Limb (tissue), 2 donors: ENCODE measurements at regions not wholly inside any gene's neighbourhood (a gene's known extent, or its start where the extent isn't known, plus 50 kb on each side); places are given as distances from the start of the nearest gene placed in this dataset.

Experiments used
- DNase-seq, 2 donors: peaks; one replicate each; pipeline ENCODE4 v3.0.0-alpha.2; 2016; ENCODE audit errors: extremely low spot score in 2 of 2

DNA sequence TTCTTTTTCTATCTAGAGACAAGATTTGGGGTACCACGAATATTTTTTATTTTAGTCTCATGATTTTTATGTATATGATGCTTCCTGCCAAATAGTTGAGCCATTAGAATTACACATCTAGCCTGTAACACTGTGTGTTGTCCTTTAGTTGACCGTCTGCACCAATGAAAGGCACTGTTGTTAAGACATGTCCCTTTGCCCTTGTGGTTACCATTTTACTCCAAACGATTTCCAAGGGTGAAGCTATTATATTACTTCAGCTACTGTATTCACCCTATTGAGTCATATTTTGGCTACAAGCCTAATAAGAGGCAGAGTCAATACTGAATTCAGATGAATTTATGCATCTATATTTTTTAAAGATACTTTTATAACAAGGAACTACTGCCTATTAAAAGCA lies 207.6 kb downstream of the CETN3 start:
- no peak for DNase-seq

DNA sequence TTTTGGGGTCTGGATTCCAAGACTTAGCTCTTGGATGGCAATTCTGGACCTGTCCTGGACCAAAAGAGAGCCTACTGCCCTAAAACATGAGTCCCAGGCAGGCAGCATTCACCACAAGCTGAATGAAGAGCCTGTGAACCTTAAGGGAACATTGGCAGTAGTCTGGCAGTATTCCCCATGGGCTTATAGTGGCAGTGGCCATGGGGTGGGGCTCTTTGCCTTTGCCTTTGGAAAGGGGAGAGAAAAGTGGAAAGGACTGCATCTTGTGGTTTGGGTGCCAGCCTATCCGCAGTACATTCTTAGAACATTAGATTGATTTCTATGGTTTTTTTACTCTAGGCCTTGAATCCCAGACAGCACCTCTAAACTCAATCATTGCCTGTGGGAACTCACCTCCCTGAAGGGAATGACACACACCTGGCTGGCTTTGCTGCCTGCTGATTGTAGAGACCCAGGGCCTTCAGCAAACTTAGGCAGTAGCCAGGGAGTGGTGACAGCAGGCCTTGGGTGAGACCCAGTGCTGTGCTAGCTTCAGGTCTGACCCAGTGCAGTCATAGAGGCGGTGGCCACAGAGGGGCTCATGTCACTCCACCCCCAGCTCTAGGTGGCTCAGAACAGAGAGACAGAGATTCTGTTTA lies 216.3 kb downstream of the CETN3 start:
- no peak for DNase-seq

DNA sequence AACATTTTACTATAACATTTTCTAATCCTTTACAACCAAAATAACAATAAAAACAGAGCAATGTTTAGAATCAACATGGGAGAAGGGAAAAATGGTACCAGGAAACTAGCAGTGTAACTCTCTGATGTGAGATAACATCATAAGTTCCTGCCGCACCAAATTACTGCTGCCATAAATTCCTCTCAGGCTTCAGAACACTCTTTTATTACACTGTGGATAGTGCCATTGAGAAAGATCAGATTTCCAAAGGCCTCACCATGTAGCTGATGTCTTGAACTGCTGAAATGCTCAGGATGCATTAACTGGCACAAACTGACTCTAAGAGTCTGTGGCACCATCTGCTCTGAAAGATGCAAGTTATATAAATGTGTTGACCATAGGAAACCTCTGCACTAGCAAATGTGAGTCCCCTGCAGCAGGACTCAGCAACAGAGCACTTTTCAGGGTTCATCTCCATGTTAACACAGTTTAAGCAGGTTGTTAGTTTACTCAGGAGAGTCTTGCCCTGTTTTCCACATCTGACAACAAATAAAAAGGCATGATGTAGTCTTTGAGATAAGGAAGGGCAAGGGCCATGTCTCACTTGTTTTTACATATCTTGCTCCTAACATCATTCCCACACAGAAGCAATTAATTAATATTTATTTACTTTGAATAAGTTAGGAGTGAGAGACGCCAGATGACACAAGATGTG lies 218.1 kb downstream of the CETN3 start:
- DNase-seq, result no peak

GRCh38 chr5:90185897-90186468 lies 223.6 kb downstream of the CETN3 start:
- DNase-seq, result no peak

DNA sequence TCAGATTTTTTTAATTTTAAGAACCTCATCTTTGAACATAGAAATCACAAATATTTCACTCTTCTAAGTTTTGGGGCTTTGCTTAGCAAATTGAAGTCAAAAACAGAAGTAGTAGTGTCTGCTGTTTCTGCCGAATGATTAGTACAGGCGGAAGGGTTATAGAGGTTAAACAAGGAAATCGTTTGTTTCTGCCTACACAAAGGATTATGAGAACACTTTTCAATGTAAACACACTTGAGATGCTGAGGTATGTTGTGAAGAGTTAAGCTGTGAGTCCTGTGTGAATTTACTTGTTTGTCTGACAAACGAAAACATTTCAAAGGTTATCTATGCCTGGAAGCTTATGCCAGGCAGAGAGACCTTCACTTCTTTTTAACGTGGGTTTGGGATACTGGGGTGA lies 224.8 kb downstream of the CETN3 start:
- DNase-seq, result no peak

GRCh38 chr5:90182726-90183125 lies 226.8 kb downstream of the CETN3 start:
- no peak for DNase-seq

DNA sequence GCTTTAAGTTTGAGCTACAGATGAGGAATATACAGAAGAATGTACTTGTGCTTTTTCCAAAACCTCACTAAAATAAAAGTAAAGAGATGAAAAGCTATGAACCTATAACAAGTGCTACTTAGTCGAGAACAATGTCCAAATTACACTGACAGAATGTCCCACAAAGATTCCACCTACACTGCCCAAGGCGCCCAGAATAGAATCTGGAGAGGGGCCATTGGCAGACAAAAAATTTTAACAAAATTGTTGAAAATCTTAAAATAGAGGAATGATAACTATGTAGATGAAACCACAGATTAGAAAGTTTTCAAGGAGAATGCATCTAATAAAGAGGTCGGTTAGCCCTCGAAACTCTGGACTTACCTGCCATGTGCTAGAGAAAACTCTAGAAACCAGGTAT lies 235.3 kb downstream of the CETN3 start:
- no peak for DNase-seq

- DNase-seq, result no peak
Observed at GRCh38 chr5:90173299-90174030, 236.1 kb downstream of the CETN3 start.

- DNase-seq, result no peak
Observed at GRCh38 chr5:90171466-90171865, 238.1 kb downstream of the CETN3 start.

DNA sequence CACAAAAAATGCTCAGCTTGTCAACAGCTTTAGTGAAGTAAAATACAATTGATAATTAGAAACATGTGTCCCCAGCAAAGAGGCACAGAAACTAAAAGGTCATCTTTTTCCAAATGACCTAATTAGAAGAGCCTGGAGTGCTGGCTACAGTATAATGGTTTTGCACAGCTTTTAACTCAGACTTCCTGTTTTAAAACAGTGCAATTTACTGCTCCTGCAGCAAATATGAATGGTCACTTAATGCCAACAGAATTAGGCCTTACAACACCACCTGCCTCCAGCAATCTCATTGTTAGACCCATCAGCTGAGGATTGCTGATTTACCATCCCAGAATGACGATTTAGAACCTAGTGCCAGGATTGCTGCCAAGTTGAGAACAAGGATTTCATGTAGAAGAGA lies 239.3 kb downstream of the CETN3 start:
- DNase-seq, result no peak

- DNase-seq, result no peak
Observed at GRCh38 chr5:90169078-90169477, 240.5 kb downstream of the CETN3 start.

GRCh38 chr5:90168399-90168798 lies 241.2 kb downstream of the CETN3 start:
- DNase-seq, result no peak

DNA sequence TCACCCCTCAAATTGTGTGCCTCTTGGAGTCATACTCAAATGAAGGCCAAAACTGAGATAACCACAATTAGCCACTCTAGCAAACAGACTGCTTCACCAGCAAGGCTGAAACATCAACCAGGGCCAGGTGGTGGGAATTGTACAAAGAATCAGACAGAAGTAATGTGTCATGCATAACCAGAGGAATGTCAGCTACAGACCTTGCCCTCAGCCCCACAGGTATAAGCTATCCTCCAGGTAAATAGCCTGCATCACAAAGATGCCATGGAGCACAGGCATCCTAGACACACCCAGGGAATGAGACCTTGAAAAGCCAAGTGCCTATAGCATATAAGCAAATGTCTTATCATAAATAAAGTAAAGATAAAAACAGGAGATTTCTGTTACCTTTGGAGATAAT lies 242.7 kb downstream of the CETN3 start:
- DNase-seq, result no peak

DNA sequence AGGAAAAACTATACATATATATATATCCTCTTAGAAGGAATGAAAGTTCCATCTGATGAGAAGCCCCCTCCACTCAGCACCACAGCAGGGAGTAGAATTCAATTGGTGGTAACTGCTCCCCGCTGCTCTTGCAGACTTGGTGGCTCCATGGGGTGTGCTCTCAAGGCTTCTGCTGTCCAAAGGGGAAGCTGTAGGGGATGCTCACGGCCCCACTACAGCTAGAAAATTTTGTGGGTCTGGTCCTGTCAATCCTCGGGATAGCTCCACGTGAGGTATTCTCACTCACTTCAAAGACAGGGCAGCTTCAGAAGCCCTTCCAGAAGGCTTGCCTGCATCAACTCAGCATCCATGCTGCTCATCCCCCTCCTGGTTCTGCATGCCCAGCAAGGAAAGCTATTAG lies 247.2 kb downstream of the CETN3 start:
- DNase-seq, result no peak

- DNase-seq, result peak in 1 of 2 donors; percentile 34
Observed at GRCh38 chr5:90161414-90161813, 248.1 kb downstream of the CETN3 start.

DNA sequence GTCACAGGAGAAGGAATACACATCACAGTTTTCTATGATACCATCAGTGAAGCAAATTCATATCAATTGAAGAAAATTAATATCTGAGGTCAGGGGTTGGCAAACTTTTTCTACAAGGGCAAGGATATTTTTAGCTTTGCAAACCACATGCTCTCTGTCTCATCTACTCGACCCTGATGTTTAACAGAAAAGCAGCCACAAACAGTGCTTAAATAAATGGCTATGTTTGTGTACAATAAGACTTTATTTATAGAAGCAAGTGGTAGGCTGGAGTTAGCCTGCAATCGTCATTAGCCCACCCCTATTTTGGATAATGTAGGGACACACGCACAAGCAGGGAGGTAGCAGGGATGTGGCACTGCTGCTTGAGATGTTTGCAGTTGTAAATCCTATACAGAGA lies 251.4 kb downstream of the CETN3 start:
- no peak for DNase-seq

GRCh38 chr5:90153031-90153430 lies 256.5 kb downstream of the CETN3 start:
- DNase-seq, result no peak

GRCh38 chr5:90144625-90145327 lies 264.8 kb downstream of the CETN3 start:
- no peak for DNase-seq

DNA sequence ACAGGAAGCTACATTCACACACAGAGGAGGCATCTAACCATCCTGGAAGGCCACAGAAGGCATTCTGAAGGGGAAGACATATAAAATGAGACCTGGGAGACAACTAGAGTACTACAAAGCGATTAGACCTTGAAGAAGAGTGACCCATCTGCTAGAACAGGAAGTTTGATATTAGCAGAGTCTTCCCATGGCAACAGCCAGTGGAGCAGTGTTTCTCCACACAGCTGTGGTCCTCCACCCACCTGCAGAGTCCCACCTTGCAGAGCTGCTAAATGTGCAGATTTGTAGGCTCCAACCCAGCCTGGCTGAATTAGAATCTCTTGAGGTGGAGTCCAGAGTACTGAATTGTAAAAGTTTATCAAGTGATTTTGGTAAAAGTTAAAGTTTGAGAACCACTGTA lies 267.0 kb downstream of the CETN3 start:
- no peak for DNase-seq

GRCh38 chr5:90141984-90142383 lies 267.6 kb downstream of the CETN3 start:
- no peak for DNase-seq

DNA sequence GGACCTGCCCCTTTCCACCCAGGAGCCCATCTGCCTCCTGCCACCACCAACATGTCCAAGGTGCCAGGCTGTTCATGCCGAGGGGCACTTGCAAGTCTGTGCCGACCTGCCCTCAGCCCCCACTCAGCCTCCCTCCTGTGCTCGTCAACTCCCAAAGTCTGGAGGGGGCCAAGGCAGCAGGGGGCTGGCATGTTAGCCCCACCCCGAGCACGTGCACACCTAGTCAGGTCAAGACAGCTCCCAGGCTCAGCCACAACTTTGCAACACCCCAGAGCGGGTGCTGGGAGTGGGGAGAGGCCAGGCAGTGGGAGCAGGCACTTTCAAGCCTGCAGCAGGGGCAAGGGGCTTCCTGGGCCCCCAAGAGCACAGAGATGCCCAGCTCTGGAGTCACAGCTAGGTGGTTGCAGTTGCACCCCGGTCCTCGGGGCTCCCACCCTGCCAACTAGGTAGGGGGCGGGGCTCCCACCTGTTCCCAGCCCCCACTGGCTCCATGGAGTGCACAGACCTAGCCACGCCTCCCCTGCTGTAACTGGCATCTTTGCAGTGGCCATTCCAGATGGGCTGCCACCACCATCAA lies 272.5 kb downstream of the CETN3 start:
- DNase-seq, result no peak
